WTC11 (cell line): ENCODE measurements at regions not wholly inside any gene's neighbourhood (a gene's known extent, or its start where the extent isn't known, plus 50 kb on each side); places are given as distances from the start of the nearest gene placed in this dataset.

Experiments
- ATAC-seq: fragments of 200-7000 bp; cut with Tn5 transposase; 2 replicates; pipeline ENCODE4 v1.10.0; 2021; ENCODE audit warnings: mild to moderate bottlenecking, moderate library complexity
- CTCF ChIA-PET: fragments of 300-600 bp; sonication (Branson Sonifier 250); formaldehyde crosslinking; loops from one replicate; lab custom pipeline; 2021; ENCODE audit warnings: antibody characterized with exemption; lab: Charles Lee
- POLR2A ChIA-PET: fragments of 350-600 bp; sonication (Branson Sonifier 250); formaldehyde crosslinking; loops from one replicate; lab custom pipeline; 2021; ENCODE audit warnings: antibody characterized with exemption; lab: Charles Lee
- DNase-seq: peaks from one replicate; pipeline ENCODE4 v3.0.0; 2021; ENCODE audit warnings: low spot score
- H3K27ac Mint-ChIP-seq: 2 replicates; pipeline ENCODE4 v1.8.0; 2021; ENCODE audit warnings: mixed read lengths
- H3K27me3 Mint-ChIP-seq: 2 replicates; pipeline ENCODE4 v1.8.0; 2021; ENCODE audit warnings: low read depth, mild to moderate bottlenecking, moderate library complexity, mixed read lengths
- H3K36me3 Mint-ChIP-seq: 2 replicates; pipeline ENCODE4 v1.8.0; 2021; ENCODE audit warnings: mixed read lengths
- H3K4me1 Mint-ChIP-seq: 2 replicates; pipeline ENCODE4 v1.8.0; 2022; ENCODE audit warnings: mixed read lengths
- H3K4me3 Mint-ChIP-seq: 2 replicates; pipeline ENCODE4 v1.8.0; 2021; ENCODE audit warnings: mild to moderate bottlenecking, moderate library complexity, mixed read lengths
- H3K9me3 Mint-ChIP-seq: 2 replicates; pipeline ENCODE4 v1.8.0; 2021; ENCODE audit warnings: mixed read lengths
- CTCF ChIP-seq: fragments of 200-600 bp; IDR thresholded peaks from 2 replicates; pipeline ENCODE4 v1.8.0; 2022; ENCODE audit warnings: antibody characterized with exemption
- FOXK1 ChIP-seq: sonication (generic); formaldehyde crosslinking; IDR thresholded peaks from 2 replicates; pipeline ENCODE4 v1.8.0; 2022; ENCODE audit warnings: mild to moderate bottlenecking, moderate library complexity, missing genetic modification reagents
- FOXP4 ChIP-seq: sonication (generic); formaldehyde crosslinking; IDR thresholded peaks from 2 replicates; pipeline ENCODE4 v1.8.0; 2022; ENCODE audit warnings: mild to moderate bottlenecking, missing genetic modification reagents
- IRF2 ChIP-seq: sonication (generic); formaldehyde crosslinking; IDR thresholded peaks from 2 replicates; pipeline ENCODE4 v1.8.0; 2022; ENCODE audit warnings: low read depth, missing genetic modification reagents, borderline replicate concordance
- JAZF1 ChIP-seq: fragments of 250-450 bp; sonication (Bioruptor Pico); IDR thresholded peaks from 2 replicates; pipeline ENCODE4 v1.9.0; 2021; ENCODE audit warnings: moderate library complexity, mild to moderate bottlenecking, inconsistent platforms
- MAX ChIP-seq: sonication (generic); formaldehyde crosslinking; IDR thresholded peaks from 2 replicates; pipeline ENCODE4 v1.8.0; 2022; ENCODE audit warnings: mild to moderate bottlenecking, missing genetic modification reagents
- NFATC4 ChIP-seq: fragments of 250-450 bp; sonication (Bioruptor Pico); IDR thresholded peaks from 2 replicates; pipeline ENCODE4 v1.9.0; 2021; ENCODE audit warnings: mild to moderate bottlenecking
- OVOL2 ChIP-seq: fragments of 250-450 bp; sonication (Bioruptor Pico); IDR thresholded peaks from 2 replicates; pipeline ENCODE4 v1.9.0; 2021; ENCODE audit warnings: mild to moderate bottlenecking, borderline replicate concordance
- ZNF219 ChIP-seq: sonication (generic); formaldehyde crosslinking; IDR thresholded peaks from 2 replicates; pipeline ENCODE4 v1.8.0; 2023; ENCODE audit warnings: missing genetic modification reagents, mild to moderate bottlenecking, borderline replicate concordance
- ZNF281 ChIP-seq: sonication (generic); formaldehyde crosslinking; IDR thresholded peaks from 2 replicates; pipeline ENCODE4 v1.8.0; 2023; ENCODE audit warnings: mild to moderate bottlenecking, missing genetic modification reagents
- ZNF317 ChIP-seq: sonication (generic); formaldehyde crosslinking; IDR thresholded peaks from 2 replicates; pipeline ENCODE4 v1.8.1; 2023; ENCODE audit warnings: low read depth, mild to moderate bottlenecking, moderate library complexity, missing genetic modification reagents, borderline replicate concordance
- ZNF416 ChIP-seq: fragments of 250-450 bp; sonication (Bioruptor Pico); IDR thresholded peaks from 2 replicates; pipeline ENCODE4 v1.9.0; 2021; ENCODE audit warnings: mild to moderate bottlenecking, inconsistent platforms
- ZSCAN18 ChIP-seq: fragments of 250-450 bp; sonication (Bioruptor Pico); IDR thresholded peaks from 2 replicates; pipeline ENCODE4 v2.1.2; 2022; ENCODE audit warnings: mild to moderate bottlenecking, moderate library complexity
- TF ChIP-seq, protein P1 (sequence below): sonication (generic); formaldehyde crosslinking; IDR thresholded peaks from 2 replicates; pipeline ENCODE4 v1.8.0; 2023; ENCODE audit warnings: missing genetic modification reagents
- TF ChIP-seq, protein P2 (sequence below): fragments of 250-450 bp; sonication (Bioruptor Pico); IDR thresholded peaks from 2 replicates; pipeline ENCODE4 v1.9.0; 2021; ENCODE audit warnings: moderate library complexity, mild to moderate bottlenecking, inconsistent platforms, borderline replicate concordance
- TF ChIP-seq, protein P3 (sequence below): sonication (generic); formaldehyde crosslinking; IDR thresholded peaks from 2 replicates; pipeline ENCODE4 v1.8.1; 2022; ENCODE audit warnings: mild to moderate bottlenecking, missing genetic modification reagents, moderate library complexity, borderline replicate concordance

GRCh38 chr16:60110531-60110930, 1376.4 kb upstream of the GOT2 start (continued):
- TF ChIP-seq FOXP4 (CRISPR knock-in tag) = no peak
- TF ChIP-seq, all 79 proteins: peak for 0

GRCh38 chr16:60107871-60108270, 1373.8 kb upstream of the GOT2 start:
- Mint-ChIP-seq H3K27me3 (no peaks in the 10 kb centered on the region), H3K27ac (no peak overlapping the region), H3K9me3 (peaks cover 8% of the 10 kb centered on the region), H3K4me1 (peaks cover 29% of the 10 kb centered on the region), H3K36me3 (no peaks in the 10 kb centered on the region), H3K4me3 (no peak overlapping the region)
- DNase-seq (no peak), ATAC-seq (peak; percentile 36; the same call in 1 of the 2 replicates)
- POLR2A ChIA-PET = no interaction called here
- no peak for TF ChIP-seq ZNF416 (CRISPR knock-in tag)
- TF ChIP-seq OVOL2 = no peak
- TF ChIP-seq NFATC4 (CRISPR knock-in tag) = no peak
- TF ChIP-seq, protein P1, sequence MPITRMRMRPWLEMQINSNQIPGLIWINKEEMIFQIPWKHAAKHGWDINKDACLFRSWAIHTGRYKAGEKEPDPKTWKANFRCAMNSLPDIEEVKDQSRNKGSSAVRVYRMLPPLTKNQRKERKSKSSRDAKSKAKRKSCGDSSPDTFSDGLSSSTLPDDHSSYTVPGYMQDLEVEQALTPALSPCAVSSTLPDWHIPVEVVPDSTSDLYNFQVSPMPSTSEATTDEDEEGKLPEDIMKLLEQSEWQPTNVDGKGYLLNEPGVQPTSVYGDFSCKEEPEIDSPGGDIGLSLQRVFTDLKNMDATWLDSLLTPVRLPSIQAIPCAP = no peak
- TF ChIP-seq JAZF1 (CRISPR knock-in tag) = no peak
- no peak for TF ChIP-seq FOXK1 (CRISPR knock-in tag)
- no peak for TF ChIP-seq ZNF317 (CRISPR knock-in tag)
- TF ChIP-seq ZSCAN18 (CRISPR knock-in tag) = no peak
- TF ChIP-seq ZNF281 (CRISPR knock-in tag) = no peak
- TF ChIP-seq IRF2 (CRISPR knock-in tag) = no peak
- TF ChIP-seq, protein P2, sequence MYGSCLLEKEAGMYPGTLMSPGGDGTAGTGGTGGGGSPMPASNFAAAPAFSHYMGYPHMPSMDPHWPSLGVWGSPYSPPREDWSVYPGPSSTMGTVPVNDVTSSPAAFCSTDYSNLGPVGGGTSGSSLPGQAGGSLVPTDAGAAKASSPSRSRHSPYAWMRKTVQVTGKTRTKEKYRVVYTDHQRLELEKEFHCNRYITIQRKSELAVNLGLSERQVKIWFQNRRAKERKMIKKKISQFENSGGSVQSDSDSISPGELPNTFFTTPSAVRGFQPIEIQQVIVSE = no peak
- no peak for TF ChIP-seq ZNF219 (CRISPR knock-in tag)
- CTCF ChIA-PET = no interaction called here

- no peak overlapping the region for H3K27ac Mint-ChIP-seq
- no peaks in the 10 kb centered on the region for H3K27me3 Mint-ChIP-seq
- ChIA-PET POLR2A (no interaction called here), CTCF (no interaction called here)
- no peaks in the 10 kb centered on the region for H3K36me3 Mint-ChIP-seq
- H3K9me3 Mint-ChIP-seq = peaks cover 8% of the 10 kb centered on the region
- DNase-seq (no peak), ATAC-seq (no peak)
- peaks cover 29% of the 10 kb centered on the region for H3K4me1 Mint-ChIP-seq
- no peak overlapping the region for H3K4me3 Mint-ChIP-seq
- no peak for TF ChIP-seq MAX
- TF ChIP-seq CTCF = no peak
- TF ChIP-seq, protein P1 = no peak
- no peak for TF ChIP-seq OVOL2
- TF ChIP-seq, protein P3, sequence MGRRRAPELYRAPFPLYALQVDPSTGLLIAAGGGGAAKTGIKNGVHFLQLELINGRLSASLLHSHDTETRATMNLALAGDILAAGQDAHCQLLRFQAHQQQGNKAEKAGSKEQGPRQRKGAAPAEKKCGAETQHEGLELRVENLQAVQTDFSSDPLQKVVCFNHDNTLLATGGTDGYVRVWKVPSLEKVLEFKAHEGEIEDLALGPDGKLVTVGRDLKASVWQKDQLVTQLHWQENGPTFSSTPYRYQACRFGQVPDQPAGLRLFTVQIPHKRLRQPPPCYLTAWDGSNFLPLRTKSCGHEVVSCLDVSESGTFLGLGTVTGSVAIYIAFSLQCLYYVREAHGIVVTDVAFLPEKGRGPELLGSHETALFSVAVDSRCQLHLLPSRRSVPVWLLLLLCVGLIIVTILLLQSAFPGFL (CRISPR knock-in tag) = no peak
These were observed 1373.3 kb upstream of the GOT2 start for GRCh38 chr16:60107437-60107836.
